HG02759 (cell line): ENCODE measurements at regions not wholly inside any gene's neighbourhood (a gene's known extent, or its start where the extent isn't known, plus 50 kb on each side); places are given as distances from the start of the nearest gene placed in this dataset.
A peak's percentile ranks its signal among the peaks of the same experiment; 100 is the strongest.

Source experiments
- ATAC-seq: cut with Tn5 transposase; IDR thresholded peaks from one replicate; pipeline ENCODE4 v1.9.1; 2021; ENCODE audit warnings: mild to moderate bottlenecking, moderate library complexity; ENCODE audit not compliant: unreplicated experiment

DNA sequence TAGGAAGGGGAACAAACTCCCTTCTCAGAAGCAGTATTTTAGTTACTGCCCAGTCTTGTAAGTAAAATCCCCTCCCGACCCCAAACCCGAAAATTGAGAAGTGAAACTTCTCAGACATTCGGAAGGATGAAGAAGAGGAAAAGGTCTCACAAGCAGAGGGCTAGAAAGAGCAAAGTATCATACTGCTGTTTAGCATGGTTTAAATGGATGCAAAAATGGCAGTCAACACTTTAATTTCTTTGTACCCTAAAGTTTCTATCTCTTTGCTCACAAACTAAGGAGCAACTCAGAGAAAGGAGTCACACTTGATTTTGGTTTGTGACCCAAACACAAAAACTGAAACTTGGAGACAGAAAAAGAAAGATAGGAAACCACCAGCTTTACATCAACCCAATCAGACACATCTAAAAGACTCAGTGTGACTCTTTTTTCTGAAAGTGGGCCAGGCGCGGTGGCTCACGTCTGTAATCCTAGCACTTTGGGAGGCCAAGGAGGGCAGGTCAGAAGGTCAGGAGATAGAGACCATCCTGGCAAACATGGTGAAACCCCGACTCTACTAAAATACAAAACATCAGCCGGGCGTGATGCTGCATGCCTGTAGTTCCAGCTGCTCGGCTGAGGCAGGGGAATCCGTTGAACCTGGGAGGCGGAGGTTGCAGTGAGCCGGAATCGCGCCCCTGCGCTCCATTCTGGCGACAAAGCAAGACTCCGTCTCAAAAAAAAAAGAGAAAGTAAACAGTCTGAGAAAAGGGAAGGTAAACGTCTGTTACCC is 63.2 kb upstream of the ATP11B start:
- ATAC-seq, result peak; percentile 77

DNA sequence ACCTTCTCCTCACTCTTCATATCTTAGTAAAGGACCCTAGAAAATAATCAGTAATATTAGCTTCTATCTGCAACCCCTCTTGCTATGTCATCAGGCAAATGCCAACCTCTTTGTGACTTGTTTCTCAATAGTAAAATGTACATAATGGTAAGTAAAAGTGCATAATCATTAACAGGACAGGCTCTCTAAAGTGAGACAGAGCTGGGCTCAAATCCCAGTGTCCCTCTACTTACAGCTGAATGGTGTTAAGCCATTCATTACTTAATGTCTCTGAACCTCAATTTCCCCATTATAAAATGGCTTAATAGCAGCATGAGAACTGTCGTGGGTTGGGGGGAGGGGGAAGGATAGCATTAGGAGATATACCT is 62.6 kb upstream of the ATP11B start:
- peak; percentile 20 for ATAC-seq

DNA sequence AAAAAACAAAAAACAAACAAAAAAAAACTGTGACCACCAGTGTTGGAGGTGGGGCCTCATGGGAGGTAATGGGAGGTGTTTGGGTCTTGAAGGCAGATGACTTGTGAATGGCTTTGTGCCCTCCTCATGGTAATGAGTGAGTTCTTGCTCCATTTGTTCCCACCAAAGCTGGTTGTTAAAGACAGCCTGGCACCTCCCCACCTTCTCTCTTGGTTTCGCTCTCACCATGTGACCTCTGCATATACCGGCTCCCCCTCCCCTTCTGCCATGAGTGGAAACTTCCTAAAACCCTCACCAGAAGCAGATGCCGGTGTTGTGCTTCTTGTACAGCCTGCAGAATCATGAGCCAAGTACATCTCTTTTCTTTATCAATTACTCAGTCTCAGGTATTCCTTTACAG is 61.5 kb upstream of the ATP11B start:
- ATAC-seq, result no peak

DNA sequence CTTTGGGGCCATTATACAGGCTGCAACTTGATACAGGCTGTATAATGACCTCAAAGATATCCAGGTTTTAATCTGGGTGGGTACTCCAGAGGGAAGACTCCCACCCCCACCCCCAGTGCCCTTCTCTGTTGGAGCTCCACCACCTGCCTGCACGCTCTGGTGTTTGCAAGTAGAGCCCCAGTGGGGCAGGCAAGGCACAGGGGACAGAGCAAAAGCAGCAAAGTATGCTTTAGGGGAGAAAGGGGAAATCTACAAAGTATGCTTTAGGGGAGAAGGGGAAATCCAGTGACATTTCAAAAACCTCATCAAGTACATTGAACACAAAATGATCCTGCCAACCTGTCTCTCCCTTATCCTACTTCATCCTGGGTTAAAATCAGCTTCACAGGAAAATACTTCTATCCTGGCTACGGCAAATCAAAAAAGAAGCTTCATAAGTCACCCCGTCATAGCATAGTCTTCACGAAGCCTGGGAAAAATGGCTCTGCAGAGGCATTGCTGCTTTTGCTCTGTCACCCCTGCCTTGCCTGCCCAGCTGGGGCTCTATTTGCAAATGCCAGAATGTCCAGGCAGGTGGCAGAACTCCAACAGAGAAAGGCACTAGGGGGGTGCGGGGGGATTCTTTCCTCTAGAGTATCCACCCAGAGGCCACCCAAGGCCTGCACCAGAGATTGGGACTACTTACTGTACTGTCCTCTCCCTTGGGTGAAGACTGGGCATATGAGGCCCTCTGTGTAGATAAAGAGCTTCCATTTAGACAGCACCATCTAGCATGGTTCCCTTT is 60.9 kb upstream of the ATP11B start:
- ATAC-seq, result no peak

DNA sequence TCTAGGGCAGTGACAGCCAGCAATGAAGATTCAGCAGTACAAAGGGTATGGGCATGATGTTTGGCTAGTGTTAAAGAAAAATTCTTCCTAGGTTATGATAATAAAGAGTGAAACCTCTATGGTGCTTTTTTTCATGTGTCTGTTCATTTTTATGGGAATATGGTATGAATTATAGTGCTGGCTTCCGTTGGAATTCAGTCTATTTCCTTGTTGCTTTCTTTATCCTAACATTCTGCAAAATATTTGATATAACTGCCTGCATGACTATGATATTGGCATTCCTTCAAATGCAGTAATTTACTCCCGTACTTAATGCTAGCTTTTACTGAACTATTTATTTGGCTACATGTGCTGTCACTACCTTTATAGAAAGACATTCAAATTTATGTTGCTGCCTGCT is 57.6 kb upstream of the ATP11B start:
- ATAC-seq, result no peak

DNA sequence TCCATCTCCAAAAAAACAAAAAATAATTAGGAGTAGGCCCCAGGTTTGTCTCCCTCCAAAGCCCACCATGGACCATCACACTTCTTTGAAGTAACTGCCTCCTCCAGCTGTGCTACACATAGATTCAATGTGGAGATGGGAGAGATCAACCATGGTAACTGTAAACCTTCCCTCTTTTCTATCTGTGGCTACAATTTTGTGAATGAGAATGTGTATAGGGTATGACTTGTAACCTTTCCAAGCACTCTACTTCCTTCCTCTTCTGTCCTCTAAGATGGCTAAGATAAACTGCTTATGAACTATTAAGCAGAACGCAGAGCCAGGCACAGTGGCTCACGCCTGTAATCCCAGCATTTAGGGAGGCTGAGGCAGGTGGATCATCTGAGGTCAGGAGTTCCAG is 55.5 kb upstream of the ATP11B start:
- no peak for ATAC-seq

DNA sequence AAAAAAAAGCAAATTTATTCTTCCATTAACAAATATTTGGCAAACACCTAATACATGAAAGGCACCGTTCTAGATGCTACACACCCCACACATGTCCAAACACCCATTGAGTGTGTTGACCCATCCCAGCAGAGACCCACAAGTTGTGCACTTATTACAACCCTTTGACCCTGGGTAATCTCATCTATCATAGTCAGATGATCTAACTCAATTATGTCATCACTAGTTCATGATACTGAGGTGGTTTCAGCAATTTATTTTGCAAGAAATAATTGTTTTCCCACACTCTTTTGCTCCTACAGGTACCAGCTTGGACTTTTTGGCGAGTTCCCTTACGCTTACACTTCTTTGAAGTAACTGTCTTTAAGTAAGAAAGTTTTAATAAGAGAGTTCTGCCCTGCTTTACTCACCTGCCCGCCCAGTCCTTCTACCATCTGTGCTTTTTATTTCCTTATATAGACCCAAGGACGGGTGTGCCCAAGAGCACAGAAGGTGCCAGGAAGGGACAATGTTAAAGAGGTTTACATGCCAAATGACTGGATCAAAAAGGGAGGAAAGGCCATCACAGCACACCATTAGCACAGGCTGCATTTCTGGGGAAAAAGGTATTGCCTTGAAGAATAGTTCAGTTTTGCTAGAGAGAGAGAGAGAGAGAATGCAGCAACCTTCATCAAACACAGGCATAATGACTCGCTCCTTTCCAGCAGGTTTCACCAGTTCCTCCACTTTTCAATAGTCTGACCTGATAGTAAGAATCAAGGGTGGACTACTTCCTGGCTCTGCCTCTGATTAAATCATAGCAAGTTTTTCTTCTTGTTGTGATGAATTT is 54.5 kb upstream of the ATP11B start:
- ATAC-seq, result no peak

DNA sequence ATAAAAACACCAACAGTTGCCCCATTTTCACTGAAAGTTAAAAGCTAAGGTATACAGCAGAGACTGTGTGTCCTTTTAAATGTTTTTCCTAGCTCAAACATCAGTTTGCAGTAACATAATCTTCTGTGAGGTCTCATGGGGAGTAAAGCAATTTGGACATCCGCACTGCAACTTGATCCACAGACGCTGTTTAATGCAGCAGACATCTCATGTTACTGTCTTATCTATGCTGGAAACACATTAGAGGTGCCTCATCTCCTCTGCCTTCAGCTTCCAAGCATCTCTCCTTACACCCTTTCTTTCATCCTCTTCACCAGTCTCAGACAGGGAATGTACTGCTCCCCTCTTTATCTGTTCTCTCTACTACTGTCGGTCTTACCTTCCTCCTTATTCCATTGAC is 53.7 kb upstream of the ATP11B start:
- no peak for ATAC-seq

DNA sequence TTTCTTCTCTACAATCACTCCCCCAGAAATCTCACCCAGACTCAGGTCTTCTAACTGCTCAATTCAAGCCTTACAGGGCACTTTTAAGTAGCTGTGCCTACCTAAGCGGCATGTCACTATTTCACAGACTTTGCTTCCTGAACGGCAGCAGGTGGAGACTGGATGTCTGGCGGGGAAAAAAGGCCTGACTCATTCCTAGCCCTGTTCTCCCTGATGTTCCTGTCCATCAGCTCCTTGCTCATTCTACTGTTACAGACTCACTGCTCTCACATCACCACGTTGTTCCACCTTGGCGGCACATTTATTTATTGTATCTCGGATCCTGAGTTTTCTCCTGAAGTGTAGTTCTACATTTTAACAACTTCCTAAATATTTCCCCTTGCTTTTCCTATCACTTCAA is 52.6 kb upstream of the ATP11B start:
- ATAC-seq, result no peak

DNA sequence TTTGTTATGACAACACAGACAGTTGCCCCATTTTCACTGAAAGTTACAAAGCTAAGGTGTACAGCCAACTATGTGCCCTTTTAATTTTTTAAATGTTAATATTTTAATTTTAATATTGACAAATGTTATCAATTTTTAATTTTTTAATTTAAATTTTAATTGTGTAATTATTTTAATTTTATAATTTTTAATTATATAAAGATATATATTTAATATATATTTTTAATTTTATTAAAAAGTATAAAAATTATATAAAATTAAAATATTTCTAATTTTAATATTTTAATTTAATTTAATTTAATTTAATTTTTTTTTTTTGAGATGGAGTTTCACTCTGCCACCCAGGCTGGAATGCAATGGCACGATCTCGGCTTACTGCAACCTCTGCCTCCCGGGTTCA is 52.1 kb upstream of the ATP11B start:
- ATAC-seq, result no peak
